ENCODE measurements at regions not wholly inside any gene's neighbourhood (a gene's known extent, or its start where the extent isn't known, plus 50 kb on each side); places are given as distances from the start of the nearest gene placed in this dataset.
A peak's percentile ranks its signal among the peaks of the same experiment; 100 is the strongest.

GRCh38 chr4:159045321-159045720, 57.6 kb upstream of the RAPGEF2 start:
- H3K27me3 Mint-ChIP-seq = no peaks in the 10 kb centered on the region
- H3K9me3 Mint-ChIP-seq = no peaks in the 10 kb centered on the region
- H3K4me3 Mint-ChIP-seq = peak overlapping the region; percentile 20
- DNase-seq (ENCODE audit: extremely low spot score, unreplicated experiment) = no peak
- H3K4me1 Mint-ChIP-seq (ENCODE audit: unreplicated experiment) = peaks cover 18% of the 10 kb centered on the region
- no peak for TF ChIP-seq CTCF (conservative IDR thresholded peaks at IDR 0.05)
- no peaks in the 10 kb centered on the region for H3K36me3 Mint-ChIP-seq
- no peak overlapping the region for H3K27ac Mint-ChIP-seq

- TF ChIP-seq CTCF (conservative IDR thresholded peaks at IDR 0.05) = no peak
- DNase-seq (ENCODE audit: extremely low spot score, unreplicated experiment) = no peak
- no peak overlapping the region for H3K27ac Mint-ChIP-seq
- H3K4me3 Mint-ChIP-seq = no peak overlapping the region
- H3K9me3 Mint-ChIP-seq = no peaks in the 10 kb centered on the region
- no peaks in the 10 kb centered on the region for H3K27me3 Mint-ChIP-seq
- H3K36me3 Mint-ChIP-seq = no peaks in the 10 kb centered on the region
- H3K4me1 Mint-ChIP-seq (ENCODE audit: unreplicated experiment) = peaks cover 25% of the 10 kb centered on the region
These were observed 56.2 kb upstream of the RAPGEF2 start for GRCh38 chr4:159046683-159047082.

- no peak for TF ChIP-seq CTCF (conservative IDR thresholded peaks at IDR 0.05)
- Mint-ChIP-seq H3K27ac (peak overlapping the region; percentile 73), H3K4me1 (ENCODE audit: unreplicated experiment) (peaks cover 31% of the 10 kb centered on the region), H3K4me3 (peak overlapping the region; percentile 56), H3K27me3 (no peaks in the 10 kb centered on the region), H3K9me3 (no peaks in the 10 kb centered on the region), H3K36me3 (no peaks in the 10 kb centered on the region)
- DNase-seq (ENCODE audit: extremely low spot score, unreplicated experiment) = no peak
These were observed 55.3 kb upstream of the RAPGEF2 start for GRCh38 chr4:159047478-159048165.

- no peak for DNase-seq (ENCODE audit: extremely low spot score, unreplicated experiment)
- Mint-ChIP-seq H3K36me3 (no peaks in the 10 kb centered on the region), H3K9me3 (no peaks in the 10 kb centered on the region), H3K27ac (peak overlapping the region; percentile 73), H3K4me1 (ENCODE audit: unreplicated experiment) (peaks cover 31% of the 10 kb centered on the region), H3K4me3 (peak overlapping the region; percentile 56), H3K27me3 (no peaks in the 10 kb centered on the region)
- TF ChIP-seq CTCF (conservative IDR thresholded peaks at IDR 0.05) = no peak
These were observed 54.6 kb upstream of the RAPGEF2 start for GRCh38 chr4:159048166-159048886.

- no peak overlapping the region for H3K4me3 Mint-ChIP-seq
- no peak overlapping the region for H3K27ac Mint-ChIP-seq
- H3K36me3 Mint-ChIP-seq = no peaks in the 10 kb centered on the region
- peaks cover 36% of the 10 kb centered on the region for H3K4me1 Mint-ChIP-seq (ENCODE audit: unreplicated experiment)
- peaks cover 3% of the 10 kb centered on the region for H3K27me3 Mint-ChIP-seq
- no peak for TF ChIP-seq CTCF (conservative IDR thresholded peaks at IDR 0.05)
- DNase-seq (ENCODE audit: extremely low spot score, unreplicated experiment) = no peak
- no peaks in the 10 kb centered on the region for H3K9me3 Mint-ChIP-seq
These were observed 53.0 kb upstream of the RAPGEF2 start for GRCh38 chr4:159049780-159050375.

All from type B pancreatic cell (in vitro differentiated cells).